KMS-11 (cell line): ENCODE measurements at regions not wholly inside any gene's neighbourhood (a gene's known extent, or its start where the extent isn't known, plus 50 kb on each side); places are given as distances from the start of the nearest gene placed in this dataset.

ENCODE experiments used
- H2AFZ ChIP-seq: fragments of 200-600 bp; sonication (generic); 2 replicates; pipeline ENCODE4 v1.6.1; 2016; ENCODE audit warnings: antibody characterized with exemption, mixed run types, low read depth
- H3K27ac ChIP-seq: fragments of 200-600 bp; sonication (generic); 2 replicates; pipeline ENCODE4 v1.6.1; 2016; ENCODE audit warnings: mild to moderate bottlenecking, mixed run types
- H3K27me3 ChIP-seq: fragments of 200-600 bp; sonication (generic); 2 replicates; pipeline ENCODE4 v1.6.1; 2017; ENCODE audit warnings: mild to moderate bottlenecking, low read depth, mixed run types, moderate library complexity; ENCODE audit not compliant: insufficient read depth
- H3K36me3 ChIP-seq: fragments of 200-600 bp; sonication (generic); 2 replicates; pipeline ENCODE4 v1.6.1; 2017; ENCODE audit warnings: mild to moderate bottlenecking, mixed run types; ENCODE audit not compliant: insufficient read depth
- H3K4me1 ChIP-seq: fragments of 200-600 bp; sonication (generic); 2 replicates; pipeline ENCODE4 v1.6.1; 2016; ENCODE audit warnings: mild to moderate bottlenecking, low read depth, mixed run types; ENCODE audit not compliant: poor library complexity, severe bottlenecking
- H3K4me2 ChIP-seq: fragments of 200-600 bp; sonication (generic); 2 replicates; pipeline ENCODE4 v1.7.0; 2016; ENCODE audit warnings: mild to moderate bottlenecking, mixed run types
- H3K4me3 ChIP-seq: fragments of 200-600 bp; sonication (generic); IDR thresholded peaks from 2 replicates; pipeline ENCODE4 v1.6.1; 2017; ENCODE audit warnings: low read depth, low read length, mixed read lengths; ENCODE audit not compliant: insufficient read depth
- H3K79me2 ChIP-seq: fragments of 200-600 bp; sonication (generic); 2 replicates; pipeline ENCODE4 v1.6.1; 2016; ENCODE audit warnings: low read depth, mixed run types; ENCODE audit not compliant: insufficient read depth
- H3K9ac ChIP-seq: fragments of 200-600 bp; sonication (generic); 2 replicates; pipeline ENCODE4 v1.6.1; 2016; ENCODE audit warnings: mild to moderate bottlenecking, mixed run types
- H4K20me1 ChIP-seq: fragments of 200-600 bp; sonication (generic); 2 replicates; pipeline ENCODE4 v1.6.1; 2016; ENCODE audit warnings: mild to moderate bottlenecking, mixed run types; ENCODE audit not compliant: insufficient read depth
- TF ChIP-seq, protein P1 (sequence below): fragments of 200-600 bp; sonication (generic); conservative IDR thresholded peaks from 2 replicates; pipeline ENCODE4 v1.6.1; 2017; ENCODE audit warnings: low read depth, mild to moderate bottlenecking, antibody characterized with exemption, low read length, moderate library complexity, mixed read lengths

DNA sequence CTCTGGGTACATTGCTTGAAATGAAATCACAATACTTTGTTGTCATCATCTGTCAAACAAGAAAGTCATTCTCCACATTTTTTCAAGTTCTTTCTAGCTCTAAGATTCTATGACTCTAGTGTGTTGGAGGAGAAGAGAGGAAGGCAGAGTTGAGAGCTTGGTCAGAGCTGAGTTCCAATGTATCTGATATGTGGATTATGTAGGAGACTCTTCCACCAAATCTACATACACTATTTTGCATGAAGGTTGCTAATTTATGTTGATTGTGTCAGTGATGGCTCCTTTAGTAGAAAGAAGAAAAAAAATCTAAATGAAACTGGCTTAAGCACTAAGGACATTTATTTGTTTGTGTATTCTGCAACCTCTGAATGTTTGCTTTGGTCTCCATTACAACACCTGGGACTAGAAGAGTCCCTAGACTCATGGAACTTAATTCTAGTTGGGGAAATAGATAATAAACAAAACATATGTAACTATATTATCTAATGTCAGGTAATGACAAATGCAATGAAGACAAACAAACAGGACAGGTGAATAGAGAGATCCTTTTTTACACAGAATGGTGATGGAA is 691.9 kb downstream of the UQCRFS1 start:
- Histone ChIP-seq H4K20me1 (no peaks in the 10 kb centered on the region), H3K27ac (no peak overlapping the region), H3K9ac (no peak overlapping the region), H2AFZ (no peak overlapping the region), H3K4me3 (no peak overlapping the region), H3K4me2 (no peak overlapping the region), H3K79me2 (no peaks in the 10 kb centered on the region), H3K27me3 (no peaks in the 10 kb centered on the region), H3K4me1 (peaks cover 32% of the 10 kb centered on the region), H3K36me3 (no peaks in the 10 kb centered on the region)
- TF ChIP-seq, protein P1, sequence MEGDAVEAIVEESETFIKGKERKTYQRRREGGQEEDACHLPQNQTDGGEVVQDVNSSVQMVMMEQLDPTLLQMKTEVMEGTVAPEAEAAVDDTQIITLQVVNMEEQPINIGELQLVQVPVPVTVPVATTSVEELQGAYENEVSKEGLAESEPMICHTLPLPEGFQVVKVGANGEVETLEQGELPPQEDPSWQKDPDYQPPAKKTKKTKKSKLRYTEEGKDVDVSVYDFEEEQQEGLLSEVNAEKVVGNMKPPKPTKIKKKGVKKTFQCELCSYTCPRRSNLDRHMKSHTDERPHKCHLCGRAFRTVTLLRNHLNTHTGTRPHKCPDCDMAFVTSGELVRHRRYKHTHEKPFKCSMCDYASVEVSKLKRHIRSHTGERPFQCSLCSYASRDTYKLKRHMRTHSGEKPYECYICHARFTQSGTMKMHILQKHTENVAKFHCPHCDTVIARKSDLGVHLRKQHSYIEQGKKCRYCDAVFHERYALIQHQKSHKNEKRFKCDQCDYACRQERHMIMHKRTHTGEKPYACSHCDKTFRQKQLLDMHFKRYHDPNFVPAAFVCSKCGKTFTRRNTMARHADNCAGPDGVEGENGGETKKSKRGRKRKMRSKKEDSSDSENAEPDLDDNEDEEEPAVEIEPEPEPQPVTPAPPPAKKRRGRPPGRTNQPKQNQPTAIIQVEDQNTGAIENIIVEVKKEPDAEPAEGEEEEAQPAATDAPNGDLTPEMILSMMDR = no peak

DNA sequence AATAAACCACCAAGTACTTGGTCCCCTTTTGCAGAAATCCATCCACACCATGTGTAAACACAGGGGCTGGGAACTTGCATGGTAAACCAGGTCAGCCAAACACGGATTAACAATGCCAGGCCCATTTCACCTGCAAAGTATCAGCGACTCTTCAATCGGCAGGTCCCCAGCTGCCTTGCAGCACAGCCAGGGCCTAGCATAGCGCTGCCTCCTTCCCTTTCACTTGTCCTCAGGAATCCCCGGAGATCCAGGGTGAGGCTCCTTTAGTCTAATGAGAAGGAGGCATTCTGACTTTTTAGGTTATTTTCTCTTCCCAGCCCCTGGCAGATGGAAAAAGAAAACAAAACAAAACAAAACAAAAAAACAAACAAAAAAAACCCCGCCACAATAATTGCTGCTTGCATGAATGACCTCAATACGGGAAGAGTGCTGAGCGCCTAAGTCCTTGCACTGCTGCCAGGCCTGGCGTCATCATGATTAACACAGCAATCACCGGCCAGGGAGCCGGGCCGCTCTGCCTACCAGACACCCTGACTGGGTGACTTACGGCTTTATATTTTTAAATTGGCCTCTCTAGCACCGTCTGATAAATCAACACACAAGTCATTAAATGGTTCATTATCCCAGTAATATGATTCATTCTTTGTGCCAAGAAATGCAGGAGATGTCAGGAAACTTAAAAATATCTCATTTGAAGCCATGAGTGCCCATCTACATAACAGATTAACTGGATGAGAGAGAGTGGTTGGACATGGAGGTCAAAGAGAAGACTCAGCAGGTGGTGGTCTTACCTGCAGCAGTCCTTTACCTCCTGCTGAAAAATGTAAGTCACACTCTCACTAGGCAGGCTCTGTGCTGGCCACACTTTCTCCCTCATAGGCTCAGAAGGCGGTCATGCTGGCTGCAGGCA is 692.7 kb downstream of the UQCRFS1 start:
- H3K27ac ChIP-seq = no peak overlapping the region
- H3K36me3 ChIP-seq = no peaks in the 10 kb centered on the region
- peaks cover 41% of the 10 kb centered on the region for H3K4me1 ChIP-seq
- TF ChIP-seq, protein P1 = no peak
- H2AFZ ChIP-seq = no peak overlapping the region
- no peaks in the 10 kb centered on the region for H4K20me1 ChIP-seq
- no peaks in the 10 kb centered on the region for H3K27me3 ChIP-seq
- no peak overlapping the region for H3K4me2 ChIP-seq
- no peak overlapping the region for H3K4me3 ChIP-seq
- no peaks in the 10 kb centered on the region for H3K79me2 ChIP-seq
- H3K9ac ChIP-seq = no peak overlapping the region

DNA sequence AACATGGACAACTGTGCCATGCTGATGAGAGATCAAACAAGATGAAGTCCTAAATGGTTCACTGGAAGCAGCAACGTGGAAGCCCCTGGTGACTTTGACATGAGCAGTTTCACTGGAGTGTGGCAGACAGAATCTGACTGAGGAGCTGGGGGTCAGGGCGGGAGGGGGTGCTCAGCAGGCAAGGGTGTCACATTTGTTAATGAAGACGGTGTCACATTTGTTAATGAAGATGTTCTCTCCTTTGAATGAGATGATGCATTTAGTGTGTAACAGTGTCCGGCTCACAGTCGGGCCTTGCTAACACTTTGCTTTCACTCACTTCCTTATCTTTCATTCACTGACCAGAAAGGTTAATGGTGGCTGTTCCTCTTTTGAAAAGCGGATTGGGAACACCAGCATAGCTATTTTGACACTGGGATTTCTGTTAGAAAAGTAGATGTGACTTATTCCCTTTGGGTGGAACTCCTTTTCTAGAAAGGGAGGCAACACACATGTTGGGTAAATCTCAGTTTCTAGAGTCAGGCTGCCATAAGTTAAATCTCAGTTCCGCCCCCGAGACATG is 693.7 kb downstream of the UQCRFS1 start:
- no peaks in the 10 kb centered on the region for H3K27me3 ChIP-seq
- H3K79me2 ChIP-seq = no peaks in the 10 kb centered on the region
- no peaks in the 10 kb centered on the region for H4K20me1 ChIP-seq
- H3K4me3 ChIP-seq = no peak overlapping the region
- no peak overlapping the region for H3K4me2 ChIP-seq
- H3K27ac ChIP-seq = no peak overlapping the region
- H3K36me3 ChIP-seq = no peaks in the 10 kb centered on the region
- H3K9ac ChIP-seq = no peak overlapping the region
- peaks cover 50% of the 10 kb centered on the region for H3K4me1 ChIP-seq
- TF ChIP-seq, protein P1 = no peak
- no peak overlapping the region for H2AFZ ChIP-seq

DNA sequence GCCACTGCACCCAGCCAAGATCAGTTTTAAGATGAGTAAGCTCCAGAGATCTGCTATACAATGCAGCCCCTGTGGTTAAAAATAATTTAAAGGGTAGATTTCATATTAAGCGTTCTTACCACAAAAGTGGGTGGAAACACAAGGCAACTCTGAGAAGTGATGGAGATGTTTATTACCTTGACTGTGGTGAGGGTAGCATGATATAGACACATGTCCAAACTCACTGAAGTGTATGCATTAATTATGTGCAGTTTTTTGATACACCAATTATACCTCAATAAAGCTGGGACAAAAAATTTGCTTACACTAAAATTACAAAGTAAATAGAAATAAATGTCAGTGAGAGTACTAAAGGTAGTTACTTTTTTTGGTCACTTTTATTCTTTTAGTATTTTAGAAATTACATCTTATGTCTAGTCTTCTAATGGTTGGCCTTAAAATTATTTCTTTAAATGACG is 696.5 kb downstream of the UQCRFS1 start:
- peak overlapping the region; percentile 82 for H3K27ac ChIP-seq
- no peak overlapping the region for H3K4me3 ChIP-seq
- H3K79me2 ChIP-seq = no peaks in the 10 kb centered on the region
- H2AFZ ChIP-seq = peak overlapping the region; percentile 27; the same call in 1 of the 2 replicates
- H3K4me1 ChIP-seq = peaks cover 61% of the 10 kb centered on the region
- no peaks in the 10 kb centered on the region for H3K27me3 ChIP-seq
- H4K20me1 ChIP-seq = no peaks in the 10 kb centered on the region
- H3K36me3 ChIP-seq = no peaks in the 10 kb centered on the region
- TF ChIP-seq, protein P1 = no peak
- peak overlapping the region; percentile 46; the same call in 1 of the 2 replicates for H3K9ac ChIP-seq
- peak overlapping the region; percentile 65 for H3K4me2 ChIP-seq
